Keratinocyte (primary cell): ENCODE measurements at regions not wholly inside any gene's neighbourhood (a gene's known extent, or its start where the extent isn't known, plus 50 kb on each side); places are given as distances from the start of the nearest gene placed in this dataset.

Source experiments
- CTCF ChIP-seq, 3 experiments: IDR thresholded peaks in 1 of 3; conservative IDR thresholded peaks in 1 of 3; optimal IDR thresholded peaks in 1 of 3; 2 replicates in 2 of 3; 3 replicates in 1 of 3; pipeline versions ENCODE3 to v1.5.1; 2011; ENCODE audit warnings: low read length in 3 of 3, mild to moderate bottlenecking in 3 of 3, moderate library complexity in 2 of 3, control low read depth in 1 of 3, inconsistent platforms in 1 of 3; ENCODE audit not compliant: insufficient read depth in 2 of 3; ENCODE audit errors: extremely low read depth in 1 of 3
- EZH2 ChIP-seq: IDR thresholded peaks from one replicate; pipeline ENCODE4 v1.6.1; 2012; ENCODE audit warnings: inconsistent platforms, mild to moderate bottlenecking, low read length, moderate library complexity

- no peak for TF ChIP-seq CTCF (optimal IDR thresholded peaks at IDR 0.05 in 1 of 3, IDR thresholded peaks at IDR 0.05 in 1 of 3, conservative IDR thresholded peaks at IDR 0.05 in 1 of 3; ENCODE audit: extremely low read depth in 1 of 3, insufficient read depth in 2 of 3, low read length in 3 of 3)
- TF ChIP-seq EZH2 = no peak
Measured at GRCh38 chr13:33450956-33451709, 165.6 kb upstream of the STARD13 start.
